ENCODE measurements at regions not wholly inside any gene's neighbourhood (a gene's known extent, or its start where the extent isn't known, plus 50 kb on each side); places are given as distances from the start of the nearest gene placed in this dataset.

- DNase-seq: no peak
These were observed 273.6 kb upstream of the PROK2 start for GRCh38 chr3:72058493-72059081.

- no peak for DNase-seq
These were observed 270.5 kb upstream of the PROK2 start for GRCh38 chr3:72055436-72055835.

- DNase-seq: no peak
These were observed 270.0 kb upstream of the PROK2 start for GRCh38 chr3:72054976-72055375.

DNA sequence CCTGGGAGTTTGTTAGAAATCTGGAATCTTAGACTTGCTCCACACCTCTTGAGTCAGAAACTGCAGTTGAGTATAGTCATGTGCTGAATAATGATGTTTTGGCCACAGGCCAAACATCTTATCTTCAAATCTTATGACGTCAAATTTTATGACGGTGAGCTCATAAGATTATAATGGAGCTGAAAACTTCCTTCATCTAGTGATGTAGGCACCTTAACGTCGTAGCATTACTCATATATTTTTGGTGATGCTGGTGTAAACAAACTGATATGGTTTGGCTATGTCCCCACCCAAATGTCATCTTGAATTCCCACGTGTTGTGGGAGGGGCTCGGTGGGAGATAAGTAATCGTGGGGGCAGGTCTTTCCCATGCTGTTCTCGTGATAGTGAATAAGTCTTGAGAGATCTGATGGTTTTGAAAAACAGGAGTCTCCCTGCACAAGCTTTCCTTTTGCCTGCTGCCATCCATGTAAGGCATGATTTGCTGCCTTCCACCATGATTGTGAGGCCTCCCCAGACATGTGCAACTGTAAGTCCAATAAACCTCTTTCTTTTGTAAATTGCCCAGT lies 268.0 kb upstream of the PROK2 start:
- DNase-seq: no peak

DNA sequence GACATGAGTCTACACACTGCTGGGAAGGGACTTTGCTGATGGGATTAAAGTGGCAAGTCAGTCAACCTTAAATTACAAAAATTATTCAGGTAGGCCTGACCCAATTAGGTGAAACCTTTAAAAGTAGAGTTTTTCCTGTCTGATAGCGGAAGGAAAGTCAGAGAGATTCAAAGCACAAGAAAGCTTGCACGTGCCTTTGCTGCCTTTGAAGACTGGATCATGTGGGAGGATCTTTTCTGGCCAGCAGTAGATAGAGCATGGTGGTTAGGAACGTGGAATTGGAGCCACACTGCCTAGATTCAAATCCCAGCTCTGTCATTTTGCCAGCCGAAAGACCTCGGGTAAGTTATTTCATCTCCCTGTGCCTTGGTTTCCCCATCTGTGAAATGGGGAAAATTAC lies 265.8 kb upstream of the PROK2 start:
- no peak for DNase-seq

- DNase-seq: no peak
These were observed 265.2 kb upstream of the PROK2 start for GRCh38 chr3:72050048-72050632.

DNA sequence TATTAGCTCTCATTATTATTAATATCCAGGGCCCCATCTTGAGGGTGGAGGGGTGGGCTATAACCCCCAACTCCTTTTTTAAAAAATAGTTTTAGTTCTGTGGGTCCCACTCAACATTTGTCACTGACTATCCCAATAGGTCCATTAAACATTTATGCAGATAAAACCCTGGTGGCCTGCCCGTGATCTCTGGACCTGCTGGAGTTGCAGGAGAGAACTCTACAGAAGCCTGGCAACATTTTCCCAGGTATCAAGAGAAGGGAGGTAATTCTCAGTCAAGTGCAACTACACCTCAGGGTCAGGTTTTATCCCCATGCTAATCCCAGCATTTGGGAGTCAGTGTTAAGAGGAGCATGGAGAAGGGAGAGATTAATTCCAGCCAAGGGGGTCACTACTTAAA lies 264.4 kb upstream of the PROK2 start:
- no peak for DNase-seq

DNA sequence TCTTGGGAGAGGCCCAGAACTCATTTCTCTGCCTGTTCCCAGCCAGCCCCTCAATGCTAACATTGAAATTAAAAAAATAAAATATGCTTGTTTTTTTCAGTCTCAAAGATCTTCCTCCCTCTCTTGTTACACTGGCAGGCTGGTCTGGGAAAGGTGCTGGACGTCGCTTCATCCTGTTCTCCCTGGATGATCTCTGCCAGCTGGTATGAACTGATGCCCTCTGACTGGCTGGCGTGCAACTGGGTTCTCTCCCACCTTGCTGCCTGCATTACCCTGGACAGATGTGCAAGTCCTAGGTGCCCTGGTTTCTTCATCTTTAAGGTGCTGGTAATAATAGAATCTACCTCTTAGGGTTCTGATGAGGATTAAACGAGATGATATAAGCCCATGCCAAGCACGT lies 263.9 kb upstream of the PROK2 start:
- DNase-seq: no peak

GRCh38 chr3:72047221-72047871 lies 262.4 kb upstream of the PROK2 start:
- no peak for DNase-seq

- no peak for DNase-seq
These were observed 259.4 kb upstream of the PROK2 start for GRCh38 chr3:72044231-72044855.

GRCh38 chr3:72043204-72044133 lies 258.5 kb upstream of the PROK2 start:
- DNase-seq: no peak

- no peak for DNase-seq
These were observed 257.7 kb upstream of the PROK2 start for GRCh38 chr3:72042397-72043203.

DNA sequence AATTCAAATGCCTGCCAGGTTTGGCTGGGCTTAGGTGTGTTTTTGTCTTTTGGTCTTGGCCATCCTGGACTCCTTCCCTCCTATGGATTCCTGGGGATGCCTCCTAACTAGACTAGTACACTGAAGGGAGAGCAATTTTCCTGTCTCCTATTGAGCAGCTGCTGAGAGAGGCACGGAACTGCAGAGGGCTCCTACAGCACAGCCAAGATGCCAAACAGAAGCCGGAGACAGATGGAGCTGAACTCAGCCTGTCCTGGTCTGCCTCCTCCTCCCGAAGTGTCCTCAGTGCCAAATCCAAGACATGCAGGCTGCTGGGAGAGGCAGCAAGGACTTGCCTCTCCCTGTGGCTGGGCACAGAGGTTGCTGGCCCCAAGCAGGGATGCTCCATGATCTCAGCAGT lies 256.6 kb upstream of the PROK2 start:
- DNase-seq: no peak

DNA sequence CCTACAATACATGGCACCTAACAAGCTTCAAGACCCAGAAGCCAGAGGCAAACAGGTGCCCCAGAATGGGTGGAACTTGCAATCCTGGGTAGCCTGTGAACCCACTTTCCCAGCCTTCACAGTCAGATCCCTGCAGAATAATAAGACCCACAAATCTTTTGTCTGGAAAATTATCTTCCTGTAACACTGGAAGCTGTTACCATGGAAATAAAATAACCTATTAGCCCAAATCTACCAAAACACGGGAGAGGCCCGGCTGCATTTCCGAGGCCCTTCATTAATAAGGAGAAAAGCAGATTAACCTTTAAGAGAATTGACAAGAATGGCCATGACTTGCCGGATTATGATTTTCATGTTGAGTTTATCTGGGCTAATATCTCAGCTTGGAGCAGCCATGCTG lies 256.1 kb upstream of the PROK2 start:
- no peak for DNase-seq

- no peak for DNase-seq
These were observed 254.7 kb upstream of the PROK2 start for GRCh38 chr3:72039677-72040076.

DNA sequence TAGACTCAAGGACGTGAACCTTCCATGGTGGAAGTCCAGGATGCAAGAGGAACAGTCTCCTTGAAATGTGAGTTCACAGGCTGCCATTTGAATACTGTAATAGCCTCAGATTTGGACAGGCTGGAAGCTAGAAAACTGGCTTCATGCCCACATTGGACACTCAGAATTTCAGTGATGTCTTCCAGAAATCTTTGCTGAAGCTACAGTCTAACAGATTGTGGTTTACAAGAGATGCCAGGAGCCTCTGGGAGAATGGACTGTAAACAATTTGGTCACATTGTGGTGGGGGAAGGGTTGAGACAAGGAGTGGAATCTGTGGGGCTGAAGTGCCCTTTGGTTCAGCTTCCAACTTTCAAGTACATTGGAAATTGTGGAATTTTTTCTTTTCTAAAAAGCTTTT lies 252.0 kb upstream of the PROK2 start:
- DNase-seq: no peak

GRCh38 chr3:72035606-72036005 lies 250.7 kb upstream of the PROK2 start:
- no peak for DNase-seq

DNA sequence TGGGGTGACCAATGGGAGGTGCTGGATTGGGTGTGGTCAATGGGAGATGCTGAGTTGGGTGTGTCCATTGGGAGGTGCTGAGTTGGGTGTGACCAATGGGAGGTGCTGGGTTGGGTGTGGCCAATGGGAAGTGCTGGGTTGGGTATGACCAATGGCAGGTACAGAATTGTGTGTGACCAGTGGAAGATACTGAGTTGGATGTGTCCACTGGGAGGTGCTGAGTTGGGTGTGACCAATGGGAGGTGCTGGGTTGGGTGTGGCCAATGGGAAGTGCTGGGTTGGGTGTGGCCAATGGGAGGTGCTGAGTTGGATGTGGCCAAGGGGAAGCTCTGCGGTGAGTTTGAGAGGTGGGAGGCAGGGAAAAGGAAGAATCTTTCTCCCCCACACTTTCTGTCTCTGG lies 250.0 kb upstream of the PROK2 start:
- no peak for DNase-seq

DNA sequence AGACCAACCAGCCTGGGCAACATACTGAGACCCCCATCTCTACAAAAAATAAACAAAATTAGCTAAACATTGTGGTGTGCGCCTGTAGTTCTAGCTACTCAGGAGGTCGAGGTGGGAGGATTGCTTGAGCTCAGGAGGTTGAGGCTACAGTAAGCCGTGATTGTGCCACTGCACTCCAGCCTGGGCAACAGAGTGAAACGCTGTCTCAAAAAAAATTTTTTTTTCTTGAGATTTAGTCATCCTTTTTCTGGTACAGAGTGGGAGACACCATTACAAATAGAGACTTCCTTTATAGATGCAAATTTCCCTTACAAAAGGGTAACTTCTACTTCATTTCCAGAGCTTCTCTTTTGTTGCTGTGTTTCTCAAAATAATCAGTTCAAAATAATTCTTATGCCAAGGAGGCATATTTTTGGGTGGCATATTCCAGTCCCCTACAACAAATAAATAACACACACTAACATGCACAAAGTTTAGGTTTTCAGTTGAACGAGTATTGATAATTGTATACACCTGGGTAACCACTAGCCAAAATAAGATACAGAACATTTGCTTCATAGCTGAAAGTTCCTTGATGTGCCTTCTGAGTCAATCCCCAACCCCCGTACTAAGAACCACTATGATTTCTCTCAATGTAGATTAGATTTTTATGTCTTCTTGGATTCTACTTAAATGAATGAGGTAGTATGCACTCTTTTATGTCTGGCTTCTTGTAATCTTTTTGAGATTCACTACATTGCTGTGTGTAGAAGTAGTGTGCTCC lies 248.9 kb upstream of the PROK2 start:
- no peak for DNase-seq

DNA sequence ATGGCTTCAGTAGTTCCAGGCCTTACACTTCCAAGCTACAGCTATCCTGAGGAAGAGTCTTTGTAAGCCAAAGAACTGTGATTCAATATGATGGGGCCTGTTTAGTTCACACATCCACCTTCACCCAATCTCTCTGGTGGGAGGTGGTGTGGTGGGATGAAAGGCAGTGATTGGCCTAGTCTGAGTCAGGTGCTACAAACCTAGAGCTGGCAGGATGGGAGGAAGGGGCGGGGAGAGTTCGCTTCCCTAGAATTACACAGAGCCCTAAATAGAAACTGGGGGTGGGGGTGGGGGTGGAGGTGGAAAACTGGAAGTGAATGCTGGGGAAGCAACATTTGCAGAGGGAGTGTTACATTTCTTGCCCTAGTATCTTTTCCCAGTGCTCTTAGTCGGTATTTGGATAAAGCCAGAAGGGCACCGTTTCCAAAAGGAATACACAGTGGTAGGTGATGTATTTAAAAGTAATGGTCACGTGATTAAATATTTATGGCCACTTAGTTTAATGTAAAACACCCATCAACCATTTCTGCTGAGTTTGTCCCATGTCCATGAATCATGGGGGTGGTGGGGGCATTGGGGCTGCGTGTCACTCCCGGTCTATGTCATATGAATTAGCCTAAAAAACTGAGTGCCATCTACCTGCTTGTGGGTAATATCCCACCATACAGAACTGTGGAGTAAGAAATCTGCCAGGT lies 247.6 kb upstream of the PROK2 start:
- no peak for DNase-seq

DNA sequence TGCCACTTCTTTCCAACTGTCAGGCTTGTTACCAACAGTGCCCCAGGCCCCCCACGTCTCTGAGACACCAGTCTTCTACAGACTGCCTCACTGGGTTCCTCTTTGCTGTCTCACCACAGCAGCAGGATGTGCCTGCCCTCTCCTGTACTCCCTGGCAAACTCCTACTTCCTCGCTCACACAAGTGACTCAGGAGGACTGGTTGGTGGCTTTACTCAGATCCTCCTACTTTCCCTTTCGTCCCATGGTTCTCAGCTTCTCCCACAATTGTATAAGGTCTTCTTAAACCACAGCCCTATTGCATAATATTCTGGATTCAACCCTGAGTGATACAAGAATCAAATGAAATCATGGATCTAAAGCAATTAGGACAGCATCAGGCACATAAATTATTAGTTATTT lies 246.6 kb upstream of the PROK2 start:
- DNase-seq: no peak
